SK-N-SH (cell line): ENCODE measurements at regions not wholly inside any gene's neighbourhood (a gene's known extent, or its start where the extent isn't known, plus 50 kb on each side); places are given as distances from the start of the nearest gene placed in this dataset.

ENCODE experiments used
- ELF1 ChIP-seq: IDR thresholded peaks from 2 replicates; pipeline ENCODE4 v1.4.0; 2012
- EP300 ChIP-seq, 2 experiments: IDR thresholded peaks; 2 replicates each; pipeline versions ENCODE4 v1.4.0 to v1.6.1; 2012; ENCODE audit warnings: borderline replicate concordance in 1 of 2, low read depth in 1 of 2, low read length in 1 of 2
- EZH2phosphoT487 ChIP-seq: fragments of 200-600 bp; sonication (generic); IDR thresholded peaks from 2 replicates; pipeline ENCODE4 v1.6.1; 2017; ENCODE audit warnings: low read depth, mixed run types, mild to moderate bottlenecking, antibody characterized with exemption, moderate library complexity, borderline replicate concordance
- NFIC ChIP-seq: IDR thresholded peaks from 2 replicates; pipeline ENCODE4 v1.4.0; 2012; ENCODE audit warnings: borderline replicate concordance
- RAD21 ChIP-seq: IDR thresholded peaks from 2 replicates; pipeline ENCODE4 v1.6.1; 2012; ENCODE audit warnings: mild to moderate bottlenecking, low read length
- RFX5 ChIP-seq: IDR thresholded peaks from 2 replicates; pipeline ENCODE4 v1.6.1; 2012; ENCODE audit warnings: mild to moderate bottlenecking, improper control_type of control experiment, low read length
- SMC3 ChIP-seq: IDR thresholded peaks from 2 replicates; pipeline ENCODE4 v1.6.1; 2012; ENCODE audit warnings: low read depth, low read length, improper control_type of control experiment
- TF ChIP-seq, protein P1 (sequence below): fragments of 200-600 bp; sonication (generic); IDR thresholded peaks from 2 replicates; pipeline ENCODE4 v1.6.1; 2017; ENCODE audit warnings: antibody characterized with exemption, mild to moderate bottlenecking, moderate library complexity
- TF ChIP-seq, protein P2 (sequence below): fragments of 150-350 bp; IDR thresholded peaks from 2 replicates; pipeline ENCODE4 v1.6.1; 2017; ENCODE audit warnings: antibody characterized with exemption, low read length, low read depth, borderline replicate concordance
- TF ChIP-seq, protein P3 (sequence below): IDR thresholded peaks from 2 replicates; pipeline ENCODE4 v1.4.0; 2012; ENCODE audit warnings: low read depth, borderline replicate concordance

DNA sequence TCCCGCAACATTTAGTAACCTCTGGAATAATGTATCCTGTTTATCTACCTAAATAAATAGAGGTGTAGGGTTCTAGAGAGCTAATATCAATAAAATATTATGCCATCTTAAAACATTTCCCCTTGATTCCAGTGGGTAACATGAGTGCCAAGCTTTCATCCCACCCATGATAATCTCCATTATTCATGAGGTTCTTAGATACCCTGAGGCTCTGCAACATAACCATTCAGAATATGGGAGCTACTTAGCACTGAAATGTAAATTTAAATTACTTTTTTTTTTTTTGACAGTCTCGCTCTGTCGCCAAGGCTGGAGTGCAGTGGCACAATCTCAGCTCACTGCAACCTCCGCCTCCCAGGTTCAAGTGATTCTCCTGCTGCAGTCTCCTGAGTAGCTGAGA, 832.7 kb downstream of the BRINP3 start:
- TF ChIP-seq, protein P1, sequence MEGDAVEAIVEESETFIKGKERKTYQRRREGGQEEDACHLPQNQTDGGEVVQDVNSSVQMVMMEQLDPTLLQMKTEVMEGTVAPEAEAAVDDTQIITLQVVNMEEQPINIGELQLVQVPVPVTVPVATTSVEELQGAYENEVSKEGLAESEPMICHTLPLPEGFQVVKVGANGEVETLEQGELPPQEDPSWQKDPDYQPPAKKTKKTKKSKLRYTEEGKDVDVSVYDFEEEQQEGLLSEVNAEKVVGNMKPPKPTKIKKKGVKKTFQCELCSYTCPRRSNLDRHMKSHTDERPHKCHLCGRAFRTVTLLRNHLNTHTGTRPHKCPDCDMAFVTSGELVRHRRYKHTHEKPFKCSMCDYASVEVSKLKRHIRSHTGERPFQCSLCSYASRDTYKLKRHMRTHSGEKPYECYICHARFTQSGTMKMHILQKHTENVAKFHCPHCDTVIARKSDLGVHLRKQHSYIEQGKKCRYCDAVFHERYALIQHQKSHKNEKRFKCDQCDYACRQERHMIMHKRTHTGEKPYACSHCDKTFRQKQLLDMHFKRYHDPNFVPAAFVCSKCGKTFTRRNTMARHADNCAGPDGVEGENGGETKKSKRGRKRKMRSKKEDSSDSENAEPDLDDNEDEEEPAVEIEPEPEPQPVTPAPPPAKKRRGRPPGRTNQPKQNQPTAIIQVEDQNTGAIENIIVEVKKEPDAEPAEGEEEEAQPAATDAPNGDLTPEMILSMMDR: no peak
- TF ChIP-seq EP300 (IDR thresholded peaks at IDR 0.05; ENCODE audit: borderline replicate concordance in 1 of 2, low read depth in 1 of 2, low read length in 1 of 2): no peak
- TF ChIP-seq RAD21: no peak
- TF ChIP-seq, protein P2, sequence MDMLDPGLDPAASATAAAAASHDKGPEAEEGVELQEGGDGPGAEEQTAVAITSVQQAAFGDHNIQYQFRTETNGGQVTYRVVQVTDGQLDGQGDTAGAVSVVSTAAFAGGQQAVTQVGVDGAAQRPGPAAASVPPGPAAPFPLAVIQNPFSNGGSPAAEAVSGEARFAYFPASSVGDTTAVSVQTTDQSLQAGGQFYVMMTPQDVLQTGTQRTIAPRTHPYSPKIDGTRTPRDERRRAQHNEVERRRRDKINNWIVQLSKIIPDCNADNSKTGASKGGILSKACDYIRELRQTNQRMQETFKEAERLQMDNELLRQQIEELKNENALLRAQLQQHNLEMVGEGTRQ: no peak
- TF ChIP-seq NFIC: no peak
- no peak for TF ChIP-seq ELF1
- TF ChIP-seq RFX5: no peak
- no peak for TF ChIP-seq SMC3
- TF ChIP-seq, protein P3, sequence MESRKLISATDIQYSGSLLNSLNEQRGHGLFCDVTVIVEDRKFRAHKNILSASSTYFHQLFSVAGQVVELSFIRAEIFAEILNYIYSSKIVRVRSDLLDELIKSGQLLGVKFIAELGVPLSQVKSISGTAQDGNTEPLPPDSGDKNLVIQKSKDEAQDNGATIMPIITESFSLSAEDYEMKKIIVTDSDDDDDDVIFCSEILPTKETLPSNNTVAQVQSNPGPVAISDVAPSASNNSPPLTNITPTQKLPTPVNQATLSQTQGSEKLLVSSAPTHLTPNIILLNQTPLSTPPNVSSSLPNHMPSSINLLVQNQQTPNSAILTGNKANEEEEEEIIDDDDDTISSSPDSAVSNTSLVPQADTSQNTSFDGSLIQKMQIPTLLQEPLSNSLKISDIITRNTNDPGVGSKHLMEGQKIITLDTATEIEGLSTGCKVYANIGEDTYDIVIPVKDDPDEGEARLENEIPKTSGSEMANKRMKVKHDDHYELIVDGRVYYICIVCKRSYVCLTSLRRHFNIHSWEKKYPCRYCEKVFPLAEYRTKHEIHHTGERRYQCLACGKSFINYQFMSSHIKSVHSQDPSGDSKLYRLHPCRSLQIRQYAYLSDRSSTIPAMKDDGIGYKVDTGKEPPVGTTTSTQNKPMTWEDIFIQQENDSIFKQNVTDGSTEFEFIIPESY: no peak
- no peak for TF ChIP-seq EZH2phosphoT487
